Suprapubic skin (tissue), 3 donors: ENCODE measurements at regions not wholly inside any gene's neighbourhood (a gene's known extent, or its start where the extent isn't known, plus 50 kb on each side); places are given as distances from the start of the nearest gene placed in this dataset.

Experiments
- POLR2AphosphoS5 ChIP-seq, 3 donors: sonication (generic); formaldehyde crosslinking; IDR thresholded peaks; one replicate each; pipeline ENCODE4 v1.6.1; 2017; ENCODE audit warnings: antibody characterized with exemption in 3 of 3
- TF ChIP-seq, protein P1 (sequence below), 2 donors: fragments of 200-600 bp in 1 of 2; fragments of 450-650 bp in 1 of 2; sonication (generic) in 1 of 2; IDR thresholded peaks; one replicate each; pipeline ENCODE4 v1.5.1; 2016 to 2019; ENCODE audit warnings: antibody characterized with exemption in 2 of 2, mild to moderate bottlenecking in 1 of 2, moderate library complexity in 1 of 2

DNA sequence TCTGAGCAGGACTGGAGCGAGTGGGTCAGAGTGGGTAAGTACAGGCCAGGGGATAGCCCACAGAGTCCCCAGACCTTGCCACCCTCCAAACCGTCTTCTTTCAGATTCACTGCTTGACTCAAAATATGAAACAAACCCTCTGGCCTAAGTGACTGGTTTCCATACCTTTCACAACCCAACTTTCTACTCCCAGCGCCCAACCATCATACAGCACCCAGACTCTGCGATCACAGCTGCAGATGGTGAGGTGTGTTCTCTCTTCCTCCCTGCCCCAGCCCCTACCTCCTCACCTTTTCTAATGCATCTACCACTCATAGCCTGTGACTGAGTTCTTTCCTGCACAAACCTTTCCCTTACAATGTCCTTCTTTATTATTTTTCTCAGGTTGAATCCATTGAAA, 92.0 kb upstream of the CELF2 start:
- TF ChIP-seq POLR2AphosphoS5 (IDR thresholded peaks at IDR 0.05), result no peak
- TF ChIP-seq, protein P1, sequence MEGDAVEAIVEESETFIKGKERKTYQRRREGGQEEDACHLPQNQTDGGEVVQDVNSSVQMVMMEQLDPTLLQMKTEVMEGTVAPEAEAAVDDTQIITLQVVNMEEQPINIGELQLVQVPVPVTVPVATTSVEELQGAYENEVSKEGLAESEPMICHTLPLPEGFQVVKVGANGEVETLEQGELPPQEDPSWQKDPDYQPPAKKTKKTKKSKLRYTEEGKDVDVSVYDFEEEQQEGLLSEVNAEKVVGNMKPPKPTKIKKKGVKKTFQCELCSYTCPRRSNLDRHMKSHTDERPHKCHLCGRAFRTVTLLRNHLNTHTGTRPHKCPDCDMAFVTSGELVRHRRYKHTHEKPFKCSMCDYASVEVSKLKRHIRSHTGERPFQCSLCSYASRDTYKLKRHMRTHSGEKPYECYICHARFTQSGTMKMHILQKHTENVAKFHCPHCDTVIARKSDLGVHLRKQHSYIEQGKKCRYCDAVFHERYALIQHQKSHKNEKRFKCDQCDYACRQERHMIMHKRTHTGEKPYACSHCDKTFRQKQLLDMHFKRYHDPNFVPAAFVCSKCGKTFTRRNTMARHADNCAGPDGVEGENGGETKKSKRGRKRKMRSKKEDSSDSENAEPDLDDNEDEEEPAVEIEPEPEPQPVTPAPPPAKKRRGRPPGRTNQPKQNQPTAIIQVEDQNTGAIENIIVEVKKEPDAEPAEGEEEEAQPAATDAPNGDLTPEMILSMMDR (IDR thresholded peaks at IDR 0.05), result no peak
